GM12878 (cell line): ENCODE measurements at regions not wholly inside any gene's neighbourhood (a gene's known extent, or its start where the extent isn't known, plus 50 kb on each side); places are given as distances from the start of the nearest gene placed in this dataset.
"Not testable (repeated sequence)": the region's sequence is repeated elsewhere in the genome, so short reads cannot be mapped to it uniquely, and the experiment has no call there.

ENCODE experiments used
- ATAC-seq: fragments of 200-7000 bp; cut with Tn5 transposase; 3 replicates; pipeline ENCODE4 v1.9.1; 2020; ENCODE audit warnings: mild to moderate bottlenecking, moderate library complexity
- BruUV-seq: library from RNA; stranded (reverse); fragments of 400-500 nt; replicated peaks from 2 replicates; lab custom pipeline; 2021; lab: Mats Ljungman, UMichigan
- CTCF ChIA-PET: fragments of 300-600 bp; sonication (Branson Sonifier 250); formaldehyde crosslinking; extraction: SDS; loops from one replicate; lab custom pipeline; 2021; ENCODE audit warnings: inconsistent platforms; lab: Yijun Ruan, JAX
- POLR2A ChIA-PET: fragments of 350-600 bp; formaldehyde crosslinking; extraction: SDS; loops from one replicate; lab custom pipeline; 2021; ENCODE audit warnings: inconsistent platforms; lab: Charles Lee
- RAD21 ChIA-PET: fragments of 300-600 bp; sonication (Branson Sonifier 250); formaldehyde crosslinking; loops from one replicate; lab custom pipeline; 2023; ENCODE audit warnings: antibody characterized with exemption; ENCODE audit not compliant: unreplicated experiment; lab: Charles Lee
- SMC1A ChIA-PET: fragments of 300-600 bp; sonication (Branson Sonifier 250); formaldehyde crosslinking; loops from one replicate; lab custom pipeline; 2023; ENCODE audit not compliant: unreplicated experiment, uncharacterized antibody; lab: Charles Lee
- DNase-seq: peaks from one replicate; pipeline ENCODE4 v3.0.0-alpha.2; 2011; ENCODE audit warnings: low read depth, low spot score
- FAIRE-seq: peaks from 3 replicates; lab custom pipeline; 2011; peaks lifted over from hg19 to GRCh38; lab: Jason Lieb, UNC
- H2AFZ ChIP-seq: 2 replicates; pipeline ENCODE4 v1.6.0; 2011; ENCODE audit warnings: low read depth, low read length, control low read depth; ENCODE audit not compliant: control insufficient read depth
- H3K27ac ChIP-seq: 2 replicates; pipeline ENCODE4 v1.5.1; 2011; ENCODE audit warnings: control low read depth; ENCODE audit not compliant: control insufficient read depth, insufficient read depth
- H3K27me3 ChIP-seq, 2 experiments: replicated peaks in 1 of 2; 2 replicates each; pipeline versions ENCODE4 v1.6.0 to v1.6.1; 2011; ENCODE audit warnings: low read length in 1 of 2; ENCODE audit not compliant: control insufficient read depth in 2 of 2, insufficient read depth in 2 of 2
- H3K36me3 ChIP-seq, 2 experiments: 2 replicates each; pipeline ENCODE4 v1.5.1; 2011; ENCODE audit warnings: low read length in 1 of 2; ENCODE audit not compliant: control insufficient read depth in 2 of 2, insufficient read depth in 2 of 2
- H3K4me1 ChIP-seq: 2 replicates; pipeline ENCODE4 v1.6.1; 2011; ENCODE audit warnings: mild to moderate bottlenecking, low read length, moderate library complexity, mixed read lengths; ENCODE audit not compliant: control insufficient read depth, insufficient read depth
- H3K4me2 ChIP-seq: 2 replicates; pipeline ENCODE4 v1.6.0; 2011; ENCODE audit warnings: control low read depth; ENCODE audit not compliant: control insufficient read depth, insufficient read depth
- H3K4me3 ChIP-seq: fragments of 200-600 bp; sonication (generic); 2 replicates; pipeline ENCODE4 v1.5.1; 2016
- H3K79me2 ChIP-seq: 2 replicates; pipeline ENCODE4 v1.6.0; 2011; ENCODE audit warnings: low read length; ENCODE audit not compliant: control insufficient read depth, insufficient read depth
- H3K9ac ChIP-seq: 2 replicates; pipeline ENCODE4 v1.8.0; 2011; ENCODE audit warnings: low read length, control low read depth, mixed read lengths; ENCODE audit not compliant: control insufficient read depth, insufficient read depth
- H3K9me3 ChIP-seq: replicated peaks from 3 replicates; pipeline ENCODE4 v1.5.1; 2011; ENCODE audit warnings: mild to moderate bottlenecking, low read length; ENCODE audit not compliant: control insufficient read depth, insufficient read depth
- H4K20me1 ChIP-seq: 2 replicates; pipeline ENCODE4 v1.6.0; 2011; ENCODE audit not compliant: control insufficient read depth, insufficient read depth
- ATF7 ChIP-seq: fragments of 450-650 bp; IDR thresholded peaks from 2 replicates; pipeline ENCODE4 v1.6.1; 2016; ENCODE audit warnings: low read depth, mild to moderate bottlenecking
- BHLHE40 ChIP-seq, 2 experiments: fragments of 450-650 bp in 1 of 2; IDR thresholded peaks; 2 replicates each; pipeline ENCODE4 v1.6.1; 2011 to 2017; ENCODE audit warnings: low read depth in 2 of 2, borderline replicate concordance in 1 of 2, improper control_type of control experiment in 1 of 2, low read length in 1 of 2, mild to moderate bottlenecking in 1 of 2
- CBX3 ChIP-seq: fragments of 200-600 bp; sonication (generic); IDR thresholded peaks from 2 replicates; pipeline ENCODE4 v1.6.1; 2016; ENCODE audit warnings: low read depth, borderline replicate concordance
- CEBPB ChIP-seq, 2 experiments: fragments of 150-350 bp in 1 of 2; IDR thresholded peaks; 2 replicates each; pipeline ENCODE4 v1.6.1; 2012 to 2014; ENCODE audit warnings: low read depth in 2 of 2, low read length in 2 of 2, borderline replicate concordance in 1 of 2, inconsistent platforms in 1 of 2
- CHD2 ChIP-seq: IDR thresholded peaks from 2 replicates; pipeline ENCODE4 v1.6.1; 2011; ENCODE audit warnings: low read depth, low read length, improper control_type of control experiment, borderline replicate concordance
- EP300 ChIP-seq, 2 experiments: fragments of 150-350 bp in 1 of 2; IDR thresholded peaks; 2 replicates each; pipeline ENCODE4 v1.6.1; 2011 to 2012; ENCODE audit warnings: low read depth in 2 of 2, low read length in 2 of 2, borderline replicate concordance in 1 of 2, improper control_type of control experiment in 1 of 2, inconsistent platforms in 1 of 2; ENCODE audit not compliant: control insufficient read depth in 1 of 2
- EZH2 ChIP-seq: IDR thresholded peaks from 2 replicates; pipeline ENCODE4 v1.6.1; 2012; ENCODE audit warnings: low read depth, mild to moderate bottlenecking, control low read depth, inconsistent platforms, low read length, borderline replicate concordance; ENCODE audit not compliant: control insufficient read depth
- IRF4 ChIP-seq: IDR thresholded peaks from 2 replicates; pipeline ENCODE4 v1.6.1; 2011; ENCODE audit warnings: low read depth, low read length
- KDM1A ChIP-seq: fragments of 200-600 bp; sonication (generic); IDR thresholded peaks from 2 replicates; pipeline ENCODE4 v1.6.1; 2016; ENCODE audit warnings: borderline replicate concordance
- NFYB ChIP-seq: IDR thresholded peaks from 2 replicates; pipeline ENCODE4 v1.6.1; 2011; ENCODE audit warnings: low read depth, mild to moderate bottlenecking, low read length, improper control_type of control experiment, moderate library complexity; ENCODE audit not compliant: insufficient read depth
- RCOR1 ChIP-seq: conservative IDR thresholded peaks from 2 replicates; pipeline ENCODE4 v1.6.1; 2012; ENCODE audit warnings: low read depth, low read length, improper control_type of control experiment
- SMAD5 ChIP-seq: IDR thresholded peaks from 2 replicates; pipeline ENCODE4 v1.6.1; 2016; ENCODE audit warnings: antibody characterized with exemption, low read depth
- YBX1 ChIP-seq: fragments of 450-650 bp; IDR thresholded peaks from 2 replicates; pipeline ENCODE4 v1.6.1; 2016; ENCODE audit warnings: antibody characterized with exemption
- YY1 ChIP-seq: IDR thresholded peaks from 2 replicates; pipeline ENCODE4 v1.6.1; 2011; ENCODE audit warnings: low read depth, mild to moderate bottlenecking, low read length
- ZNF24 ChIP-seq: fragments of 450-650 bp; IDR thresholded peaks from 2 replicates; pipeline ENCODE4 v1.6.1; 2017; ENCODE audit warnings: antibody characterized with exemption, mild to moderate bottlenecking
- ZZZ3 ChIP-seq: IDR thresholded peaks from 2 replicates; pipeline ENCODE4 v1.6.1; 2011; ENCODE audit warnings: low read depth; ENCODE audit not compliant: control insufficient read depth, insufficient read length
- WGBS: methylation state at CpG from one replicate; pipeline ENCODE4 v1.1.6; 2016; ENCODE audit warnings: low lambda C conversion rate; ENCODE audit not compliant: insufficient replicate concordance, insufficient coverage; ENCODE audit errors: missing lambda C conversion rate; 5-methylcytosine and 5-hydroxymethylcytosine counted together
- in situ Hi-C: fragments of 300-500 bp; cut with MboI; formaldehyde crosslinking; loops from 9 replicates; pipeline ENCODE4 v1.14.3; 2018; ENCODE audit warnings: mixed read lengths
- intact Hi-C: fragments of 100-400 bp; cut with micrococcal nuclease; formaldehyde crosslinking; loops from one replicate; pipeline ENCODE4 v1.14.2; 2022; ENCODE audit not compliant: unreplicated experiment
- TF ChIP-seq, protein P1 (sequence below): IDR thresholded peaks from 2 replicates; pipeline ENCODE4 v1.6.1; 2012; ENCODE audit warnings: mild to moderate bottlenecking, low read depth, low read length

DNA sequence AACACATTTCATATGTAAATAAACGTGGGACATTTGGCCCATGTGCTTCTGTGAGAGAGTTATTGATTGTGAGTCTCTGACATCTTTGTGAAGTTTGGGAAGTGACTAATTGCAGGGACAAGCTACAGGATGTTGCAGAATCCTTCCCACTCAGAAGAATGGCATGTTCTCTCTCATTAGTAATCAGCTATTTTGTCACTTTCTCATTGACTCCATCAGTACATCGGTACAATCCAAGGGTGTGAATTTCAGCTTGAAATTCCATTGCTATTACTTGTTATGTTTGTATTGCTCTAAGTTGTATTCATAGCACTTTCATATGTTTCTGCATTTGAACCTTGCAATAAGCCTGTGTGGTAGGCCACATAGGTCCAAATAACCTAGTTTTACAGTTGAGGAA, 100.0 kb upstream of the KCNMA1 start:
- no TSS peak for BruUV-seq
- no peaks in the 10 kb centered on the region for H4K20me1 ChIP-seq
- H3K27me3 ChIP-seq, result peaks cover 0 to 1% of the 10 kb centered on the region in 2 experiments; a peak in 1 of 4 replicates
- no peak for TF ChIP-seq ZZZ3
- no peak for TF ChIP-seq ATF7
- TF ChIP-seq CHD2, result no peak
- no peak for TF ChIP-seq KDM1A
- no peak for TF ChIP-seq CBX3
- TF ChIP-seq EZH2, result no peak
- no peak for TF ChIP-seq SMAD5
- no peak for TF ChIP-seq CEBPB (IDR thresholded peaks at IDR 0.05; ENCODE audit: borderline replicate concordance in 1 of 2, low read depth in 2 of 2, low read length in 2 of 2)
- TF ChIP-seq, protein P1, sequence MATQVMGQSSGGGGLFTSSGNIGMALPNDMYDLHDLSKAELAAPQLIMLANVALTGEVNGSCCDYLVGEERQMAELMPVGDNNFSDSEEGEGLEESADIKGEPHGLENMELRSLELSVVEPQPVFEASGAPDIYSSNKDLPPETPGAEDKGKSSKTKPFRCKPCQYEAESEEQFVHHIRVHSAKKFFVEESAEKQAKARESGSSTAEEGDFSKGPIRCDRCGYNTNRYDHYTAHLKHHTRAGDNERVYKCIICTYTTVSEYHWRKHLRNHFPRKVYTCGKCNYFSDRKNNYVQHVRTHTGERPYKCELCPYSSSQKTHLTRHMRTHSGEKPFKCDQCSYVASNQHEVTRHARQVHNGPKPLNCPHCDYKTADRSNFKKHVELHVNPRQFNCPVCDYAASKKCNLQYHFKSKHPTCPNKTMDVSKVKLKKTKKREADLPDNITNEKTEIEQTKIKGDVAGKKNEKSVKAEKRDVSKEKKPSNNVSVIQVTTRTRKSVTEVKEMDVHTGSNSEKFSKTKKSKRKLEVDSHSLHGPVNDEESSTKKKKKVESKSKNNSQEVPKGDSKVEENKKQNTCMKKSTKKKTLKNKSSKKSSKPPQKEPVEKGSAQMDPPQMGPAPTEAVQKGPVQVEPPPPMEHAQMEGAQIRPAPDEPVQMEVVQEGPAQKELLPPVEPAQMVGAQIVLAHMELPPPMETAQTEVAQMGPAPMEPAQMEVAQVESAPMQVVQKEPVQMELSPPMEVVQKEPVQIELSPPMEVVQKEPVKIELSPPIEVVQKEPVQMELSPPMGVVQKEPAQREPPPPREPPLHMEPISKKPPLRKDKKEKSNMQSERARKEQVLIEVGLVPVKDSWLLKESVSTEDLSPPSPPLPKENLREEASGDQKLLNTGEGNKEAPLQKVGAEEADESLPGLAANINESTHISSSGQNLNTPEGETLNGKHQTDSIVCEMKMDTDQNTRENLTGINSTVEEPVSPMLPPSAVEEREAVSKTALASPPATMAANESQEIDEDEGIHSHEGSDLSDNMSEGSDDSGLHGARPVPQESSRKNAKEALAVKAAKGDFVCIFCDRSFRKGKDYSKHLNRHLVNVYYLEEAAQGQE, result no peak
- TF ChIP-seq BHLHE40 (IDR thresholded peaks at IDR 0.05; ENCODE audit: borderline replicate concordance in 1 of 2, low read depth in 2 of 2, low read length in 1 of 2), result no peak
- TF ChIP-seq IRF4, result no peak
- no peak for TF ChIP-seq RCOR1
- no peak for TF ChIP-seq ZNF24
- TF ChIP-seq NFYB, result no peak
- TF ChIP-seq YY1, result no peak
- no peak for TF ChIP-seq EP300 (IDR thresholded peaks at IDR 0.05; ENCODE audit: borderline replicate concordance in 1 of 2, control insufficient read depth in 1 of 2, low read depth in 2 of 2, low read length in 2 of 2)
- TF ChIP-seq YBX1, result no peak
- no peaks in the 10 kb centered on the region for H3K4me1 ChIP-seq
- H3K79me2 ChIP-seq, result no peaks in the 10 kb centered on the region
- in situ Hi-C loops, result no loop called here
- no peak overlapping the region for H3K4me3 ChIP-seq
- FAIRE-seq (no peak), DNase-seq (no peak), ATAC-seq (no peak)
- no peaks in the 10 kb centered on the region for H3K36me3 ChIP-seq
- intact Hi-C loops, result no loop called here
- CTCF ChIA-PET, result interaction anchor here (0.8 kb wide), 1 partner anchor 19 kb away, joined by 4 read pairs; no protein-coding TSS in a partner anchor
- no peak overlapping the region for H3K4me2 ChIP-seq
- RAD21 ChIA-PET, result no interaction called here
- no peak overlapping the region for H2AFZ ChIP-seq
- H3K27ac ChIP-seq, result no peak overlapping the region
- POLR2A ChIA-PET, result no interaction called here
- WGBS, result 30% methylated on average over 2 of the region's 2 CpGs
- no peak overlapping the region for H3K9ac ChIP-seq
- H3K9me3 ChIP-seq, result no peaks in the 10 kb centered on the region; the same call in 2 of the 3 replicates
- SMC1A ChIA-PET, result interaction anchor here (0.9 to 1.2 kb wide), 2 partner anchors 21 to 27 kb away, joined by 3 to 4 read pairs; no protein-coding TSS in a partner anchor

DNA sequence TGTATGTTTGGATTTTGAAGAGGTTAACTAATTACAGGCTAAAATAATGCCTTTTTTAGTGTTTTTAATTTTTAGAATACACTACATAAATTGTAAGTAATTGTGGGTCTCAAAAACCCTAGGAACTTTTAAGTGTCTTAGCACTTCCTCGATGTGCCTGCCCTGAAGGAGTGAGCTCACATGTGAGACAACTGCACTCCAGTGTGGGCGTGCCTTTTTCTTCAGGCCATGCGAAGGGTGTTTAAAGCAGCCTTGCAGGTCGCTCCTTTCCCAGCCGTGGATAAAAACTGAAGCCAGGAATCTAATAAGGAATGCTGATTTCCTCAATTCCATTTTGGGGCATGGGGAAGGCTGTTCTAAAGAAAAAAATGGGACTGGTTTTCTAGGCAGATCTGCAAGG, 97.5 kb upstream of the KCNMA1 start:
- not testable (repeated sequence) for FAIRE-seq, BruUV-seq

More for the DNA sequence above, 97.5 kb upstream of the KCNMA1 start:
- DNase-seq, H3K27me3 ChIP-seq, H3K79me2 ChIP-seq, SMC1A ChIA-PET, H4K20me1 ChIP-seq, POLR2A ChIA-PET, H3K4me3 ChIP-seq, in situ Hi-C loops, H3K9me3 ChIP-seq, RAD21 ChIA-PET, ATAC-seq, H3K27ac ChIP-seq, H2AFZ ChIP-seq, H3K4me2 ChIP-seq, H3K9ac ChIP-seq, intact Hi-C loops, H3K36me3 ChIP-seq, H3K4me1 ChIP-seq: not testable (repeated sequence)
- CTCF ChIA-PET, result interaction anchor here (1.5 kb wide), 1 partner anchor 15 kb away, joined by 6 read pairs; no protein-coding TSS in a partner anchor
- WGBS, result 29% methylated on average over 5 of the region's 5 CpGs
